Spleen (tissue), 11 donors: ENCODE measurements at regions not wholly inside any gene's neighbourhood (a gene's known extent, or its start where the extent isn't known, plus 50 kb on each side); places are given as distances from the start of the nearest gene placed in this dataset.

Experiments used
- DNase-seq: peaks from one replicate; pipeline ENCODE4 v3.0.0-alpha.2; 2020
- H3K27ac ChIP-seq, 8 donors: fragments of 200-600 bp; sonication (generic) in 7 of 8; 1 replicate in 4 of 8; 2 replicates in 4 of 8; pipeline versions ENCODE4 v1.5.0 to v1.8.0; 2016 to 2021; ENCODE audit warnings: inconsistent platforms in 4 of 8, mild to moderate bottlenecking in 4 of 8, moderate library complexity in 1 of 8
- H3K27me3 ChIP-seq, 7 donors: fragments of 200-600 bp; sonication (generic) in 6 of 7; replicated peaks in 1 of 7; 1 replicate in 4 of 7; 2 replicates in 3 of 7; pipeline versions ENCODE4 v1.5.0 to v1.8.0; 2016 to 2021; ENCODE audit warnings: inconsistent platforms in 3 of 7, mild to moderate bottlenecking in 1 of 7
- H3K36me3 ChIP-seq, 6 donors: fragments of 200-600 bp; sonication (generic) in 5 of 6; 1 replicate in 4 of 6; 2 replicates in 2 of 6; pipeline versions ENCODE4 v1.5.0 to v1.8.0; 2016 to 2021; ENCODE audit warnings: inconsistent platforms in 2 of 6
- H3K4me1 ChIP-seq, 6 donors: fragments of 200-600 bp; sonication (generic) in 5 of 6; 1 replicate in 3 of 6; 2 replicates in 3 of 6; pipeline versions ENCODE4 v1.5.0 to v1.8.0; 2016 to 2021; ENCODE audit warnings: inconsistent platforms in 3 of 6
- H3K4me3 ChIP-seq, 8 donors: fragments of 200-600 bp; sonication (generic) in 7 of 8; 1 replicate in 4 of 8; 2 replicates in 4 of 8; pipeline versions ENCODE4 v1.5.0 to v1.8.0; 2016 to 2021; ENCODE audit warnings: inconsistent platforms in 4 of 8, mild to moderate bottlenecking in 4 of 8, moderate library complexity in 2 of 8
- H3K9me3 ChIP-seq, 8 donors: fragments of 200-600 bp; sonication (generic) in 7 of 8; 1 replicate in 4 of 8; 2 replicates in 4 of 8; pipeline versions ENCODE4 v1.5.0 to v1.8.0; 2016 to 2021; ENCODE audit warnings: inconsistent platforms in 4 of 8
- CTCF ChIP-seq, 11 experiments: fragments of 200-600 bp in 7 of 11; fragments of 450-650 bp in 4 of 11; sonication (generic) in 4 of 11; IDR thresholded peaks in 8 of 11; conservative IDR thresholded peaks in 3 of 11; 1 replicate in 7 of 11; 2 replicates in 4 of 11; pipeline versions ENCODE4 v1.4.0 to v1.8.0; 2016 to 2021; ENCODE audit warnings: antibody characterized with exemption in 11 of 11, inconsistent platforms in 4 of 11, mild to moderate bottlenecking in 1 of 11
- POLR2A ChIP-seq, 3 donors: fragments of 450-650 bp; IDR thresholded peaks; one replicate each; pipeline ENCODE4 v1.5.1; 2017; ENCODE audit warnings: antibody characterized with exemption in 3 of 3, mild to moderate bottlenecking in 1 of 3
- POLR2AphosphoS5 ChIP-seq, 3 donors: sonication (generic); formaldehyde crosslinking; IDR thresholded peaks; one replicate each; pipeline ENCODE4 v1.5.1; 2017; ENCODE audit warnings: antibody characterized with exemption in 3 of 3
- WGBS, 5 donors: extraction: QIAGEN DNeasy Blood & Tissue Kit in 3 of 5; methylation state at CpG; one replicate each; pipeline versions ENCODE4 v1.1.5 to v1.1.7; 2013 to 2018; 5-methylcytosine and 5-hydroxymethylcytosine counted together
- intact Hi-C: fragments of 100-400 bp; cut with DNase I; formaldehyde crosslinking; loops from one replicate; pipeline ENCODE4 v1.15.0; 2023; ENCODE audit warnings: low total_unique reads
- donor health status: healthy with polysubstance abuse.
- donor health status: DM: no; HTN: no; CAD: no; lungs with moderate emphysema.
- donor health status: DM: no; HTN: no; CAD: no.
- donor health status: Bipolar disorder and iron deficiency.
- donor health status: healthy.
- donor health status: DM: no; HTN: no; CAD: no.
- donor health status: DM: yes; HTN: yes; CAD: no.

GRCh38 chr10:78931321-78932053 lies 137.3 kb upstream of the ZMIZ1 start:
- TF ChIP-seq POLR2AphosphoS5 (IDR thresholded peaks at IDR 0.05) (peak in 1 of 3 donors; percentile 51), CTCF (IDR thresholded peaks at IDR 0.05 in 8 of 11, conservative IDR thresholded peaks at IDR 0.05 in 3 of 11) (no peak), POLR2A (IDR thresholded peaks at IDR 0.05) (no peak)
- peak overlapping the region in 6 of 8 donors; percentile 45 to 79 (median 69) for H3K27ac ChIP-seq
- H3K9me3 ChIP-seq: no peaks in the 10 kb centered on the region
- H3K36me3 ChIP-seq: no peaks in the 10 kb centered on the region
- peak; percentile 77 for DNase-seq
- intact Hi-C loops: no loop called here
- peaks cover 0 to 43% (median 15%) of the 10 kb centered on the region in 6 donors for H3K4me1 ChIP-seq
- H3K27me3 ChIP-seq: no peaks in the 10 kb centered on the region
- no peak overlapping the region for H3K4me3 ChIP-seq
- 73 to 80% (median 76%) methylated on average over 16 to 21 of the region's 21 CpGs for WGBS, 5 donors

GRCh38 chr10:78932054-78932386 lies 136.7 kb upstream of the ZMIZ1 start:
- Histone ChIP-seq H3K36me3 (no peaks in the 10 kb centered on the region), H3K9me3 (no peaks in the 10 kb centered on the region), H3K27me3 (no peaks in the 10 kb centered on the region), H3K4me3 (no peak overlapping the region), H3K4me1 (peaks cover 0 to 48% (median 18%) of the 10 kb centered on the region in 6 donors), H3K27ac (peak overlapping the region in 7 of 8 donors; percentile 15 to 79 (median 64))
- DNase-seq: no peak
- intact Hi-C loops: no loop called here
- 53 to 81% (median 70%) methylated on average over 2 of the region's 2 CpGs for WGBS, 5 donors
- TF ChIP-seq POLR2A (IDR thresholded peaks at IDR 0.05): no peak
- TF ChIP-seq CTCF (IDR thresholded peaks at IDR 0.05 in 8 of 11, conservative IDR thresholded peaks at IDR 0.05 in 3 of 11): no peak
- TF ChIP-seq POLR2AphosphoS5 (IDR thresholded peaks at IDR 0.05): no peak

- Histone ChIP-seq H3K4me3 (no peak overlapping the region), H3K9me3 (no peaks in the 10 kb centered on the region), H3K36me3 (no peaks in the 10 kb centered on the region), H3K27me3 (no peaks in the 10 kb centered on the region), H3K27ac (peak overlapping the region in 6 of 8 donors; percentile 15 to 79 (median 69)), H3K4me1 (peaks cover 0 to 56% (median 26%) of the 10 kb centered on the region in 6 donors)
- TF ChIP-seq CTCF (IDR thresholded peaks at IDR 0.05 in 8 of 11, conservative IDR thresholded peaks at IDR 0.05 in 3 of 11) (no peak), POLR2A (IDR thresholded peaks at IDR 0.05) (no peak), POLR2AphosphoS5 (IDR thresholded peaks at IDR 0.05) (no peak)
- intact Hi-C loops: no loop called here
- no peak for DNase-seq
- 86 to 94% (median 88%) methylated on average over 9 of the region's 9 CpGs for WGBS, 5 donors
Measured at GRCh38 chr10:78932861-78933260, 135.9 kb upstream of the ZMIZ1 start.

- DNase-seq: peak; percentile 30
- 90 to 94% (median 92%) methylated on average over 14 of the region's 14 CpGs for WGBS, 5 donors
Measured at GRCh38 chr10:78933828-78934531, 134.8 kb upstream of the ZMIZ1 start.

More at GRCh38 chr10:78933828-78934531, 134.8 kb upstream of the ZMIZ1 start:
- Histone ChIP-seq H3K36me3 (no peaks in the 10 kb centered on the region), H3K27ac (peak overlapping the region in 1 of 8 donors; percentile 45), H3K4me3 (no peak overlapping the region), H3K4me1 (peaks cover 0 to 68% (median 31%) of the 10 kb centered on the region in 6 donors), H3K9me3 (no peaks in the 10 kb centered on the region), H3K27me3 (no peaks in the 10 kb centered on the region)
- intact Hi-C loops: no loop called here
- TF ChIP-seq POLR2AphosphoS5 (IDR thresholded peaks at IDR 0.05): no peak
- no peak for TF ChIP-seq CTCF (IDR thresholded peaks at IDR 0.05 in 8 of 11, conservative IDR thresholded peaks at IDR 0.05 in 3 of 11)
- TF ChIP-seq POLR2A (IDR thresholded peaks at IDR 0.05): no peak
